ENCODE measurements at regions not wholly inside any gene's neighbourhood (a gene's known extent, or its start where the extent isn't known, plus 50 kb on each side); places are given as distances from the start of the nearest gene placed in this dataset.

GRCh38 chr12:30824311-30824710 lies 69.6 kb upstream of the CAPRIN2 start:
- Histone ChIP-seq H3K4me3 (no peak overlapping the region), H4K20me1 (ENCODE audit: insufficient read depth, poor library complexity, severe bottlenecking) (no peaks in the 10 kb centered on the region), H3K4me1 (ENCODE audit: insufficient read depth) (peaks cover 22% of the 10 kb centered on the region), H3K36me3 (replicated peaks; ENCODE audit: insufficient read depth, low read depth) (no peaks in the 10 kb centered on the region), H2AFZ (no peak overlapping the region), H3K9me3 (ENCODE audit: low read depth) (no peaks in the 10 kb centered on the region), H3K27me3 (no peaks in the 10 kb centered on the region), H3K79me2 (no peaks in the 10 kb centered on the region), H3K4me2 (no peak overlapping the region), H3K27ac (no peak overlapping the region), H3K9me2 (replicated peaks; ENCODE audit: insufficient read depth) (no peaks in the 10 kb centered on the region)
- 97% methylated on average over 5 of the region's 5 CpGs for WGBS (ENCODE audit: low lambda C conversion rate, missing lambda C conversion rate)
- no peak for TF ChIP-seq EZH2phosphoT487 (IDR thresholded peaks at IDR 0.05; ENCODE audit: low read depth, severe bottlenecking, unreplicated experiment)
- no peak for DNase-seq (ENCODE audit: low spot score)

- WGBS (ENCODE audit: low lambda C conversion rate, missing lambda C conversion rate), result 86% methylated on average over 13 of the region's 13 CpGs
- peaks cover 22% of the 10 kb centered on the region for H3K4me1 ChIP-seq (ENCODE audit: insufficient read depth)
- H3K36me3 ChIP-seq (replicated peaks; ENCODE audit: insufficient read depth, low read depth), result no peaks in the 10 kb centered on the region
- H3K27ac ChIP-seq, result no peak overlapping the region
- H3K9me3 ChIP-seq (ENCODE audit: low read depth), result no peaks in the 10 kb centered on the region
- no peaks in the 10 kb centered on the region for H3K9me2 ChIP-seq (replicated peaks; ENCODE audit: insufficient read depth)
- no peaks in the 10 kb centered on the region for H4K20me1 ChIP-seq (ENCODE audit: insufficient read depth, poor library complexity, severe bottlenecking)
- H3K27me3 ChIP-seq, result no peaks in the 10 kb centered on the region
- H3K4me3 ChIP-seq, result no peak overlapping the region
- no peak overlapping the region for H2AFZ ChIP-seq
- no peak for TF ChIP-seq CTCF (IDR thresholded peaks at IDR 0.05; ENCODE audit: poor library complexity)
- TF ChIP-seq EZH2phosphoT487 (IDR thresholded peaks at IDR 0.05; ENCODE audit: low read depth, severe bottlenecking, unreplicated experiment), result no peak
- TF ChIP-seq EZH2 (IDR thresholded peaks at IDR 0.05; ENCODE audit: borderline replicate concordance), result no peak
- no peaks in the 10 kb centered on the region for H3K79me2 ChIP-seq
- DNase-seq (ENCODE audit: low spot score), result no peak
- H3K4me2 ChIP-seq, result no peak overlapping the region
These were observed 69.0 kb upstream of the CAPRIN2 start for GRCh38 chr12:30823764-30824163.

- Histone ChIP-seq H3K79me2 (no peaks in the 10 kb centered on the region), H3K27ac (peak overlapping the region; percentile 87), H3K36me3 (replicated peaks; ENCODE audit: insufficient read depth, low read depth) (no peaks in the 10 kb centered on the region), H3K4me3 (peak overlapping the region; percentile 43), H3K9me3 (ENCODE audit: low read depth) (no peaks in the 10 kb centered on the region), H2AFZ (peak overlapping the region; percentile 92), H3K9me2 (replicated peaks; ENCODE audit: insufficient read depth) (no peaks in the 10 kb centered on the region), H3K4me1 (ENCODE audit: insufficient read depth) (peaks cover 22% of the 10 kb centered on the region), H3K4me2 (peak overlapping the region; percentile 91), H3K27me3 (no peaks in the 10 kb centered on the region), H4K20me1 (ENCODE audit: insufficient read depth, poor library complexity, severe bottlenecking) (no peaks in the 10 kb centered on the region)
- WGBS (ENCODE audit: low lambda C conversion rate, missing lambda C conversion rate), result 31% methylated on average over 31 of the region's 32 CpGs
- peak; percentile 74 for DNase-seq (ENCODE audit: low spot score)
- TF ChIP-seq EZH2phosphoT487 (IDR thresholded peaks at IDR 0.05; ENCODE audit: low read depth, severe bottlenecking, unreplicated experiment), result no peak
- TF ChIP-seq CTCF (IDR thresholded peaks at IDR 0.05; ENCODE audit: poor library complexity), result peak; percentile 49
These were observed 68.5 kb upstream of the CAPRIN2 start for GRCh38 chr12:30823156-30823699.

- Histone ChIP-seq H3K36me3 (replicated peaks; ENCODE audit: insufficient read depth, low read depth) (no peaks in the 10 kb centered on the region), H2AFZ (peak overlapping the region; percentile 92), H3K27ac (peak overlapping the region; percentile 87), H3K27me3 (no peaks in the 10 kb centered on the region), H3K79me2 (no peaks in the 10 kb centered on the region), H3K4me2 (peak overlapping the region; percentile 91), H3K9me3 (ENCODE audit: low read depth) (no peaks in the 10 kb centered on the region), H3K4me1 (ENCODE audit: insufficient read depth) (peaks cover 22% of the 10 kb centered on the region), H3K4me3 (peak overlapping the region; percentile 43), H4K20me1 (ENCODE audit: insufficient read depth, poor library complexity, severe bottlenecking) (no peaks in the 10 kb centered on the region), H3K9me2 (replicated peaks; ENCODE audit: insufficient read depth) (no peaks in the 10 kb centered on the region)
- peak; percentile 75 for DNase-seq (ENCODE audit: low spot score)
- WGBS (ENCODE audit: low lambda C conversion rate, missing lambda C conversion rate), result 5% methylated on average over 49 of the region's 50 CpGs
- TF ChIP-seq EZH2 (IDR thresholded peaks at IDR 0.05; ENCODE audit: borderline replicate concordance) (no peak), CTCF (IDR thresholded peaks at IDR 0.05; ENCODE audit: poor library complexity) (peak; percentile 22), EZH2phosphoT487 (IDR thresholded peaks at IDR 0.05; ENCODE audit: low read depth, severe bottlenecking, unreplicated experiment) (no peak)
These were observed 67.8 kb upstream of the CAPRIN2 start for GRCh38 chr12:30822385-30823155.

All from hepatocyte (in vitro differentiated cells).